ENCODE measurements at regions not wholly inside any gene's neighbourhood (a gene's known extent, or its start where the extent isn't known, plus 50 kb on each side); places are given as distances from the start of the nearest gene placed in this dataset.

DNA sequence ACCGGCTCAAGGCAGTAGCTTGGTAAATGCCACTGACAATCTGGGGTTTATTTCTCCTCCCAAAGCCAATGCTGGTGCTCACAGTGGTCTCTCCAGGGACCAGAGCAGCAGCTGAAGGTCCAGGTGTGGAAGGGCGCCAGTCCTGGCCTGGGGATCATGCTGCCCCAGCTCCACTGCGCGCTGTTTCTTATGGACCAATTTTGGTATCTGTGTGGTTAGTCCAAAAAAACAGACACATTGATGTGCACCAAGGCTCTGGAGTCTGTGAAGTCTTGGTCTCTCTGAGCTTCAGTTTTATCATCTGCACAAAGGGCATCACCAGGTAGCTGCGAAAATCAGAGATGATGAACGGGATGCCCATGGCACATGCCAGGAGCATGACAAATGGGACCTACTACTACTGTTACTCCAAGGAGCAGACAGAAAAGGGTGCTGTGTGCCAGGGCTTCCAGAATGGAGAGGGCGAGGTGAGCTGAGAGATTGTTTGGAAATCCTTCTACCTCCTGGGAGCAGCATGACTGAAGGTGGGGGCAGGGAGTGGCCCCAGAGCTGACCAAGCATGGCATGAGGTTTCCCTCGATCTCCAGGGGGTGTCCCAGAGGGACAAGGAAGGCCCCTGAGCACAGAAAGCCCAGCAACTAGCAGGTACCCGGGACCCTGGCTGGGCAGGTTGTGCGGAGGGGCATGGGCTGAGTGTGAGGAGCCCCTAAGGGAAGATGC, 134.3 kb upstream of the PRR20G start:
- TF ChIP-seq, protein P1, sequence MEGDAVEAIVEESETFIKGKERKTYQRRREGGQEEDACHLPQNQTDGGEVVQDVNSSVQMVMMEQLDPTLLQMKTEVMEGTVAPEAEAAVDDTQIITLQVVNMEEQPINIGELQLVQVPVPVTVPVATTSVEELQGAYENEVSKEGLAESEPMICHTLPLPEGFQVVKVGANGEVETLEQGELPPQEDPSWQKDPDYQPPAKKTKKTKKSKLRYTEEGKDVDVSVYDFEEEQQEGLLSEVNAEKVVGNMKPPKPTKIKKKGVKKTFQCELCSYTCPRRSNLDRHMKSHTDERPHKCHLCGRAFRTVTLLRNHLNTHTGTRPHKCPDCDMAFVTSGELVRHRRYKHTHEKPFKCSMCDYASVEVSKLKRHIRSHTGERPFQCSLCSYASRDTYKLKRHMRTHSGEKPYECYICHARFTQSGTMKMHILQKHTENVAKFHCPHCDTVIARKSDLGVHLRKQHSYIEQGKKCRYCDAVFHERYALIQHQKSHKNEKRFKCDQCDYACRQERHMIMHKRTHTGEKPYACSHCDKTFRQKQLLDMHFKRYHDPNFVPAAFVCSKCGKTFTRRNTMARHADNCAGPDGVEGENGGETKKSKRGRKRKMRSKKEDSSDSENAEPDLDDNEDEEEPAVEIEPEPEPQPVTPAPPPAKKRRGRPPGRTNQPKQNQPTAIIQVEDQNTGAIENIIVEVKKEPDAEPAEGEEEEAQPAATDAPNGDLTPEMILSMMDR (IDR thresholded peaks at IDR 0.05) = no peak
- no peak for TF ChIP-seq POLR2A (IDR thresholded peaks at IDR 0.05)
